ENCODE measurements at regions not wholly inside any gene's neighbourhood (a gene's known extent, or its start where the extent isn't known, plus 50 kb on each side); places are given as distances from the start of the nearest gene placed in this dataset.

- H3T11ph ChIP-seq (ENCODE audit: low read length), result no peak overlapping the region
- H2AFZ ChIP-seq (ENCODE audit: low read length), result no peak overlapping the region
- Mint-ChIP-seq H3K27me3 (ENCODE audit: low read depth) (no peaks in the 10 kb centered on the region), H3K36me3 (ENCODE audit: insufficient read depth in 1 of 3, low read depth in 3 of 3) (no peaks in the 10 kb centered on the region; a peak in 1 of 7 replicates), H3K4me3 (no peak overlapping the region), H3K27ac (no peak overlapping the region), H3K9me3 (peaks cover 0 to 4% of the 10 kb centered on the region in 2 experiments; a peak in 2 of 5 replicates), H3K4me1 (no peaks in the 10 kb centered on the region)
- no peak overlapping the region for H2BK12ac ChIP-seq (ENCODE audit: insufficient read length, low read depth, low read length)
- no peak overlapping the region for H3K18ac ChIP-seq (ENCODE audit: insufficient read length, low read depth, low read length)
- WGBS (ENCODE audit: extremely low coverage, insufficient read length, low lambda C conversion rate), result no CpG with 5 or more reads among the region's 2 CpGs
- no peak overlapping the region for H4K8ac ChIP-seq (replicated peaks; ENCODE audit: insufficient read length, low read depth, low read length)
- H4K20me1 ChIP-seq (ENCODE audit: control insufficient read depth, insufficient read depth, insufficient read length), result no peaks in the 10 kb centered on the region
- no peak overlapping the region for H2BK120ac ChIP-seq (ENCODE audit: low read depth, low read length, poor library complexity, severe bottlenecking)
- no peak overlapping the region for H3K14ac ChIP-seq (ENCODE audit: insufficient read depth, low read length)
- no peak overlapping the region for H3K4ac ChIP-seq (ENCODE audit: low read depth, low read length)
- no peaks in the 10 kb centered on the region for H3K27me3 ChIP-seq (ENCODE audit: insufficient read depth, low read length)
- H2BK15ac ChIP-seq (ENCODE audit: low read depth, low read length), result no peak overlapping the region
- no peak overlapping the region for H3K4me2 ChIP-seq (ENCODE audit: insufficient read depth, insufficient read length, low read length)
- H3K27ac ChIP-seq (ENCODE audit: insufficient read length, low read depth, low read length), result no peak overlapping the region
- no peak overlapping the region for H4K91ac ChIP-seq (ENCODE audit: insufficient read length, low read depth, low read length)
- no peaks in the 10 kb centered on the region for H3K79me2 ChIP-seq (ENCODE audit: insufficient read depth, low read length)
- H2BK20ac ChIP-seq (ENCODE audit: low read depth, low read length, poor library complexity, severe bottlenecking), result no peak overlapping the region
- no peak overlapping the region for H3K9ac ChIP-seq (ENCODE audit: extremely low read depth, insufficient read length, low read length)
- H3K9me3 ChIP-seq (ENCODE audit: control insufficient read depth, low read depth, low read length), result no peaks in the 10 kb centered on the region
- H4K5ac ChIP-seq (ENCODE audit: insufficient read length, low read depth, low read length), result no peak overlapping the region
- no peaks in the 10 kb centered on the region for H3K23me2 ChIP-seq (ENCODE audit: insufficient read length, low read depth, low read length, poor library complexity, severe bottlenecking)
- no peak for DNase-seq
- no peaks in the 10 kb centered on the region for H3K79me1 ChIP-seq (ENCODE audit: insufficient read depth, low read depth, low read length, poor library complexity, severe bottlenecking)
- no peak overlapping the region for H3K56ac ChIP-seq (ENCODE audit: insufficient read length, low read depth, low read length)
- no peak overlapping the region for H3K23ac ChIP-seq (ENCODE audit: insufficient read length, low read depth, low read length)
- H2BK5ac ChIP-seq (ENCODE audit: insufficient read length, low read length), result no peak overlapping the region
- no peak overlapping the region for H2AK5ac ChIP-seq (ENCODE audit: insufficient read length, low read length)
- TF ChIP-seq CTCF (conservative IDR thresholded peaks at IDR 0.05), result no peak
- no peaks in the 10 kb centered on the region for H3K4me1 ChIP-seq (ENCODE audit: insufficient read depth, low read length)
Measured at GRCh38 chr2:155442088-155442487, 743.6 kb downstream of the KCNJ3 start.

Measured in H9 (cell line).